HG02623 (cell line): ENCODE measurements at regions not wholly inside any gene's neighbourhood (a gene's known extent, or its start where the extent isn't known, plus 50 kb on each side); places are given as distances from the start of the nearest gene placed in this dataset.

ENCODE experiments used
- ATAC-seq: cut with Tn5 transposase; IDR thresholded peaks from one replicate; pipeline ENCODE4 v1.9.1; 2021; ENCODE audit warnings: moderate library complexity; ENCODE audit not compliant: unreplicated experiment

DNA sequence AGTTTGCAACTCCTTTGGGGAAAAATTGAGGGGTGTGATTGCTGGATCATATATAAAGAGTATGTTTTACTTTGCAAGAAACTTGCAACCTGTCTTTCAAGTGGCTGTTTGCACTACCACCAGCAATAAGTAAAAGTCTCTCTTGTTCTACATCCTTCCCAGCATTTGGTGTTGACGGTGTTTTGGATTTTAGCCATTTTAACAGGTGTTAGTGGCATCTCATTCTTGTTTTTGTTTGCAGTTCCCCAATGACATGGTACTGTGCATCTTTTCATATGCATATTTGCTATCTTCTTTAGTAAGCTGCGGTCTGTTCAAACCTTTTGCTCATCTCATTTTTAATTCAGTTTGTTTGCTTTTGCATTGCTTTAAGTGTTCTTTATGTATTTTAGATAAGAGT, 535.5 kb downstream of the LRRIQ3 start:
- ATAC-seq = no peak

DNA sequence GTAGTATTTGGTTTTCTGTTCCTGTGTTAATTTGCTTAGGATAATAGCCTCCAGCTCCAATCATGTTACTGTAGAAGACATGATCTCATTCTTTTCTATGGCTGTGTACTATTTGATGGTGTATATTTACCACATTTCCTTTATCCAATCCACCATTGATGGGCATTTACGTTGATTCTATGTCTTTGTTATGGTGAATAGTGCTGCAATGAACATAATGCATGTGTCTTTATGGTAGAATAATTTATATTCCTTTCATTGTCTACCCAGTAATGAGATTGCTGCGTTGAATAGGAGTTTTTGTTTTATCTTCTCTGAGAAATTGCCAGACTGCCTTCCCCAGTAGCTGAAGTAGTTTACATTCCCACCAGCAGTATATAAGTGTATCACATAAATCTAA, 538.8 kb downstream of the LRRIQ3 start:
- ATAC-seq = no peak

DNA sequence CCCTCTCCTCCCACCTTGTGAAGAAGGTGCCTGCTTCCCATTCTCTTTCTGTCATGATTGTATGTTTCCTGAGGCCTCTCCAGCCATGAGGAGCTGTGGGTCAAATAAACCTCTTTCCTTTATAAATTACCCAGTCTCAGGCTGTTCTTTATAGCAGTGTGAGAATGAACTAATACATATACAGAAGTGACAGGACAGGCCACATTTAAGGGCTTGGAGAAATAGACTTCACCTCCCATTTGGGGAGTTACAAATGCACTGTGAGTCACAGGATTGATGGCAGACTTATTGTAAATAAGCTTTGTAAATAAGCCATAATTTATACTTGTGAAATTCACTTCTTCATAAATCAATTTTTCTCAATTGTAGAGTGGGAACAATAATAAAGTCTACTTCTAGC, 543.3 kb downstream of the LRRIQ3 start:
- ATAC-seq = no peak

DNA sequence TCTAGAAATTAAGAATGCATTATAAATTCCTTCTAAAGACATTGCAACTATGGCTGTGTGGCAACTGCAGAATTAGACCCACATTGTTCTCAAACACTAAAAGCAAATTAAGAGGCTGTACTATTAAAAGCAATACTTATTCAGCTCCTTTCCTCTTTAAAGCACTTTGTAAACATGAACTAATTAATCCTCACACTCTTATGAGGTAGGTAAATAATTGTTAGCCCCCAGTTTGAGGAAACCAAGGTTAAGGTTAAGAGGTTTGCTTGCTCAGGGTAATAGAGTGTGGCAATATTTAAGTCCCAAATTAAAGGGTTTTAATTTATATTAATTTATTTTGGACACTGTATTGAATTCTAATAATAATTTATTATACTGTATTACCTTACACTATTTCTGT, 553.8 kb downstream of the LRRIQ3 start:
- no peak for ATAC-seq

DNA sequence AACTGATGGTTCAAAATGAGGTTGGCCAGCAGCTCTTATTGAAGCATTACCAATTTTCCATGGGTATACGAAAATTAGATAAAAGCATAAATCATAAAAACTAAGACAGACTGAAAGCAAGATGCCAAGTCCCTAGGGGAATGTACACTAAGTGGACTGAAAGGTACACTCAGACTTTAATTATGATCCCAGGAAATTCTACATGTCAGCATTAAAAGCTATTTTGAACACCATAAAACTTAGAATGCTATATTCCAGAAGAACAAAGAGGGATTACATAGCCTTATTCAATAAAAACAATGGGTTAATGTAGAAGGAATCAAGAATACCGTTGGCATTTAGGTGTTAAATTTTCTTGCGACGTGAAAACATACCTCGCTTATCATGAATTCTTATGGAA, 558.5 kb downstream of the LRRIQ3 start:
- no peak for ATAC-seq

DNA sequence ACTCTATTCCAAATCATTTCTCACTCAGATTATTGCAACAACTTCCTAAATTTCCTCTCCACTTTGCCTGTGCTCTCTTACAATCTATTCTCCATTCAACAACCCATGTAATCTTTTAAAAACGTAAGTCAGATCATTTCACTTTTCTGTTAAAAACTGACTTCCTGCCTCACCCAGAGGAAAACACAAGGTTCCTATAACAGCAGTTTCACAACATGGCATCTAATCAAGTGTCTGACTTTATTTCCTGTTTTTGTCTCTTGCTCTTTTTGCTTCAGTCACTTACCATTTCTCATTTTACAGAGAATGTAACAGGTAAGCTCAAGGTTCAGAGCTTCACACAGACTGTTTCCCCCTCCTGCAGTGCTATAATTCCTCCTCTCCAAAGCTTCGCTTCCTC, 560.7 kb downstream of the LRRIQ3 start:
- no peak for ATAC-seq

DNA sequence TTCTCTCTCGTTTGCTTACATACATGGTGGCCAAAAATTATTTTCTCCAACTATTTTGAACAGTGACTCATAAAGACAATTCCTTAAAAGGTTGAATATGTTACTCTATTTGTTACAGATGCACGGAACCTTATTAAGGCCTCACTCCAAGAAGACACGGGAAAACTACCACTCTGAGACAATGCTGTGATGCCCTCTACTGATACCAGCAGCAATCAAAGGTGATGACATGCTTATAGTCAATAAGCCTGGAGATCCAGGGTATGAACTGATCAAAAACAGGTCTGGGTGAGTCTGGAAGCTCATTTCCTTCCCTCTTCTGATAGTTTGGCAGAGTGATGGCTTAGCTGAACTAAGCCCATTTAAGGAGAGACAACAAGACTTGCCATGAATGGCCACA, 563.0 kb downstream of the LRRIQ3 start:
- ATAC-seq = no peak

DNA sequence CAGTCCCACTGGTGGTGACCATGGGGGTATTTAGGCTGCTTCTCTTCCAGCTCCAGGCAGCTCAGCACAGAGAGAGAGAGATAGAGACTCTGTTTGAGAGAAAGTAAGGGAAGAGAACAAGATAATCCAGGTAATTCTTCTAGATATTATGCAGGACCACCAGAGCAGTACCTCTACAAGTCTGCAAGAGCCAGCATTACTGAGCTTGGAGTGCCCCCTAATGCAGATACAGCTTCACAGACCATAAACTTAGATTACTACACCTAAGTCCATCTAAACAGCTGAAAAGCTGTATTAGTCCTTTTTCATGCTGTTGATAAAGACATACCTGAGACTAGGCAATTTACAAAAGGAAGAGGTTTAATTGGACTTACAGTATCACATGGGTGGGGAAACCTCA, 570.3 kb downstream of the LRRIQ3 start:
- ATAC-seq = no peak

DNA sequence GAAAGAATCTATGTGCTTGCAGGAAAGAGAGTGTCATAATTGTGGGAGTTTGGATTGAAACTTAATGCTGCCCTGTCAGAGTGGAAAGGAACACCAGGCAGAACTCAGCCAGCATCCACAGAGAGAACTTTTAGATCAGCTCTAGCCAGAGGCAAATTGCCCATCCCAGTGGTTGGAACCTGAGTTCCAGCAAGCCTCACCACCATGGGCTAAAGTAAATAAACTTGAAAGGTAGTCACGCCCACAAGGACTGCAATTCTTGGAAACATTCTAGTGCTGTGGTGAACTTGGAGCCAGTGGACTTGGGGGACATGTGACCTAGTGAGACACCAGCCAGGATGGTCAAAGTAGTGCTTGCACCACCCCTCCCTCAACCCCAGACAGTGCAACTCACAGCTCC, 571.6 kb downstream of the LRRIQ3 start:
- ATAC-seq = no peak

DNA sequence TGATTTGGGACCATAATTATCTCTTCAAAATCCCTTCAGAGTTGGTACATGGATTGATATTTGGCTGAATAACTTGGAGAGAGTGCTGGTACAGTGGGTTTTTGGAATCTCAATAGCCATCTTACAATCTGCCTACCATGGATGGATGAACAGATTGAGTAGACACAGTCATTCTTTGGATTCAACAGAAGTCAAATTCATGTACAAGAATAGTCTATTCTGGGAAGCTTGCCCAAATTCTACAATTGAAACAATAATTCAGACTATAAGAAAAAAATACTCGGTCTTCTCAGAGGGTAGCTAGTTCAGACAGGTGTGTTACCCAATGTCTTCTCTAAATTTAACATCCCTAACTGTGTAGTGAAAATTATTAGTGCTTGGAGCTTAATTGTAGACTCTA, 574.0 kb downstream of the LRRIQ3 start:
- no peak for ATAC-seq

DNA sequence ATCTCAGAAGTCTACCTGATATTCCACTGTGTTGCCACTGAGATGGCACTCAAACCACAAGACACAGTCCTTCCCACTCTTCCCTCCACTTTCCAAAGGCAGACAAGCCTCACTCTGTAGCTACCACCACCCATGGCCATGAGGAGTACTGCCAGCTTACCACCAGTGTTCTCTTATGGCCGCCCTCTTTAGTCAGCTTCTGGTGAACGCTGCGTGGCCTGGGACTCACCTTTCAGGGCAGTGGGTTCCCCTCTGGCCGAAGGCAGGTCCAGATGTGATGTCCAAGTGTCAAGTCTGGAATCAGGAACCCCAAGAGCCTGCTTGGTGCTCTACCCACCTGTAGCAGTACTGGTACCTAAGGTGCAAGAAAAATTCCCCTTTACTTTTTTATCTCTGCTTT, 580.8 kb downstream of the LRRIQ3 start:
- ATAC-seq = no peak

DNA sequence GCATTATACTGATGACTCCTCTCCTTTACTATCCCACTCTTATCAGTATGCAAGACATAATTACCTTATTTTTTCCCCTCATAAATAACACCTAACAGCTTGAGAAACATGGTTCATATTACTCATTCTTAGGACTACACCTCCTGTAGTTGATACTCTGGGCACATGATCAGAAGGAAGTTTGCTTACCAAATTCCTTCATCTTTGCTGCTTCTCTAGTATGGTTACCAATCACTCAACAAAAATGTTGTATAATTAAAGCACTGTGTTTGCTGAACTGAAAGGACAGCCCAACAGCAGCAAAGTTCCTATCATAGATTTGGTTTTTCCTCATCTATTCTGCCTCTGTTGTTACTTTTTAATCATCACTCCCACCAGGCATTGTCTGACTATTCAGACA, 586.3 kb downstream of the LRRIQ3 start:
- ATAC-seq = no peak

DNA sequence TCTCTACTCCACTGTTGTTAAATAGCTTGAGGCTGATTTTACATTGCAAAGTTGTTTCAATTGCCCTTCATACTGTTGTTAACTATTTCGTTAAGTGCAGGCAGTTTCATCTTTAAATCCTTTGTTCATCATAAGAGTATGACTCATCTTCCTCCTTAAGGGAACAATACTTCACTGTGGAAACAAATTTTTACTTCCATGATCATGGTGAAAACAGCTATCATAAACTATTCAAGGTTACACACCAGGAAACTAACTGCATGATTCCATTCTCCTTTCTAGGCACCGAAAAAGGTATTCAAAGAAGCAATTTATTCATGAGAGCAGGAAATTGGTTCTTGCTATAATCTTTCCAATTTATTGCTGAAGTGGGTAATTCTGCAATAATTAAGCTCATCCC, 593.2 kb downstream of the LRRIQ3 start:
- no peak for ATAC-seq

DNA sequence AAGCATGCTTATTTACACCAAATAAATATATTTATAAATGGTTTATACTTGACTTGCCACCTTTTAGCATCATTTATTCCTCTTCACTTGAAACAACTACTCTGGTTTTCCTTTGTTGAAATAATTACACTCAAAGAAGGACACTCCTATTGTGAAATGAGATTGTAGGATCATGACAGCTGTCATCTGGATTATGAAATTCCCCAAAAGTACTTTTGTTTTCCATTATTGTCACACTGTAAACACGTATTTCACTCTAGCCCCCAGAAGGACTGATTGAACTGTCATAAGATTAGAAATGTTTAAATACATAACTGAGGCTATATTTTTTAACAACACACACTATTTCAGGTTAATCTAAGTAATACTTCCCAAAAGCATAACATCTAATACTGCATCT, 593.8 kb downstream of the LRRIQ3 start:
- no peak for ATAC-seq

DNA sequence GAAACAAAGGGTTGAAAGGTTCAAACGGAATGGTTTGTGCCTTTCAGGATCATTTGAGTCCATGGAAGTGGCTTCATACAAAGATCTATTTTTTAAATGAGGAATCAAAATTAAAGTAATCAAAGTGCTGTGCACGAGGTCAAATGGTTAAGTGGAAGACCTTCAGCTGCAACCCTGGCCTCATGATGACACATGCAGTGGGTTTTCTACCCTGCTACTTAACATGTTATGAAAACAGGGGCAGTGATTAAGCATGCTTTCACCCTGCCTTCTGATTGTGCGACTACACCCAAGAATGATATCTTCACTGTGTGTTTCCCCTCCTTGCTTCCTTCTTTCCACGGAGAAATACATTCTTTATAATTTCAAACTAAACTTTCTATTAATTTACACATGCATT, 604.2 kb downstream of the LRRIQ3 start:
- no peak for ATAC-seq

DNA sequence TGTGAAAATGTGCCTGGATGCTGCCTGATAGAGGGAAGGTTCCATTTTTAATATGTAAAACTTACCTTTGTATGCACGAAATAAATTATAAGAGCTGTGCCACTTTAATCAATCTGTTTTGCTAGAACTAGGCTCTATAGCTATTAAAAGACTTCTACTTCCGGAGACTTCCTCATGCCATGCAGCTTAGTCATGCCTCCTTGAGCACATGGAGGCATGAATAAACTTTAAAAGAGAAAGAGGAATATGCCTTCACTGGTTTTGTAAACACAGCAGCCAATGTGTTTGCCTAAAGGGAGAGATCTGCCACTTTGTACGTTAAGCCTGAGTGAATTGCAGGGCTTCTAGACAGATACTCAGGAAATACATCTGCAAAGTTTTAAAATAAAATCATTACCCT, 604.6 kb downstream of the LRRIQ3 start:
- no peak for ATAC-seq

DNA sequence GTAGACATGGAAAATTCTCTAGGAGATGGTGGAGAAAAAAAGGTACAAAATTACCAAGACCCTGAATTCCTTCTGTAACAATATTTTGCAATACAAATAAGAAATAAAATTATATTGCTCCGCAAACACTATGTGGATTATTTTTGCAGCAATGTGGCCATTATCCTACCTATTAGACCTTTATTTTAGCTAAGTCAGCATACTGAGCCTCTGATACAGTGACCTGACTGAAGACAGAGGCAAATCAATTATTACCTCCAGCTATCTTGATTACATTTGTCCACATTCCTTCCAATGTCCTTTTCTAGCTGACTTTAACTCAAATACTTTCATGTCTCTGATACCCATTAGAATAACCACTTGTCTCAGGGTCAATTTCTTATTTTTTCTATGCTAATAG, 610.9 kb downstream of the LRRIQ3 start:
- no peak for ATAC-seq

DNA sequence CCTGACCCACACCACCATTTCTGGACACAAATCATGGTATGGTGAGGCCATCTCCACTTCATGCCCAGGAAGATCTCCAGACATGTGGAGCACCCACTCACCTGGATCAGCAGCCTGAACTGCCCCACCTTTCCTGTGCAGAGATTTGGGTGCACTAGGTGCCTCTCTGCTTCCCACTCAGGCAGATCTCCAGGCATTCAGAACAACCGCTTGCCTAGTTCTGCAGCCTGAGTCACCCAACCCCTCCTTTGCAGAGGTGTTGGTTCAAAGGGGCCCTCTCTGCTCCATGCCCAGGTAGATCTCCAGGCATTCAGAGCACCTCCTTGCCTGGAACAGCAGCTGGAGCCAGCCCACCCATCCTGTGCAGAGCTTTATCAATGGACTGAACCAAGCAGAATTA, 620.8 kb downstream of the LRRIQ3 start:
- no peak for ATAC-seq

DNA sequence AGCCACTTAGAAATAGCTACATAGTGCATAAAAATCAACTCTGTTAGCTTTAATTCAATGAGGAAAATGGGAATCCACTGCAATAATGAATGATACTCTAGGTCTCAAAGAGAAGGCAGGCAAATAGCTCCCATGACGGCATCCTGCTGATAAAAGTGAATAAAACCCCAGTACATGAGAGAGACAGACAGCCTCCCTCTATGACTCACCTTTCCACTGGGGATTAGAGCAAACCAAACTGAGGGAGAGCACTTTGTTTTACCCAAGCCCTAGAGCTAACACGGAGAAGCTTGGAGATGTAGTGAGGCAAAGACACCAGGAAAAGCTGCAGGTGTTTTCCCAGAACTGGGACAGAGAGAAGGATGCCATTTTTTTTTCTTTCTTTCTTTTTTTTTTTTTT, 621.9 kb downstream of the LRRIQ3 start:
- ATAC-seq = no peak

DNA sequence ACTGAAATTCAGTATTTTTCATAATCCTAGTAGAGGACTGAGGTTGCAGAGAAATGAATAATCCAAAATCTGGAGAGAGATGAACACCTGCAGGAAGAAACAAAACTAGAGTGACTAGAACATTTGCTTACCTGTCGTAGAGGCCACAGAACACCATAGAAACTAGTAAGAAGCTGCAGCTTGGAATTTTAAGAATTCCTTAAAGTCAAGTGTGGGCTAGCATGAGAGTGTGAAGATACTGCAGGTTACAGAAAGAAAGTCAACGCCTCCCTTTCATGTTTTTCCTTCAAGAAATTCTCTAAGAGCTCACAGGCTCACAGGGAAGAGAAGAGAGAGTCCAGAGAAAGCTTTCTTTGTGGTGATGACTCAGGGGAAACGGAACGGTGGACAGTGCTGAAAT, 633.7 kb downstream of the LRRIQ3 start:
- no peak for ATAC-seq

DNA sequence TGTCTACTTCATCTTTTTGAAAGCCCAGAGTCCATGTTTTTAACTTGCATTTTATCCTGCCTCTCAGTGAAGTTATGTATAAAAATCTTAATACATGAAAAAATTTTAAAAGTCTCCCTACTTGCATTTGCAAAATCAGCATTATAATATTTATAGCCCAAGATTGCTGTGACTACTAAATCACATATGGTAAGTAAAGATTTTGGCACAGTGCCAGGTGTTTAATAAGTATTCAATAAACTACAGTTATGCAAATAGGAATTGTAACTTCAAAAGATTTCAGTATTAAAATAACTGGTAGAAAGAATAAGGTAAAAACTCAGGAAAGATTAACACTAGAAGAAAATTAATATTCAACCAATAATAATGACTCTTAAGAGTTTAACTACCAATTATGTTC, 641.7 kb downstream of the LRRIQ3 start:
- ATAC-seq = no peak

DNA sequence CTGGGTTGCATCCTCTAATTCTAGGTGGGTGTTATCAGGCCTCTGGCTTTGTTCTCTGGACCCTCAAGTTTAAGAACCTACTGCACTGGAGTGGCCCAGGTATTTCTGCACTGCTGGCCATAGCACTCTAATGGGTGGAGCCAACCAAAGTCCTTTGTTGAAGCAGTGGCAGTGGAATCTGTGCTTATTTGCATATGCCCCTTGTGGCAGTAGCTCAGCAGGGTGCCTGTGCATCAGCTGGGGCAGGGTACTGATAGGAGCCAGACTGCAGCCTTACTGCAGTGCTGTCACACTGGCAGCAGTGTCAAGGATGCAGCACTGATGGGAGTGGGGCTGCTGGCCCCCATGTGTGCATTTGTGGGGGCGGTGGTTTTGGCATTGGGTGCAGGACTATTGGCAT, 660.6 kb downstream of the LRRIQ3 start:
- no peak for ATAC-seq

DNA sequence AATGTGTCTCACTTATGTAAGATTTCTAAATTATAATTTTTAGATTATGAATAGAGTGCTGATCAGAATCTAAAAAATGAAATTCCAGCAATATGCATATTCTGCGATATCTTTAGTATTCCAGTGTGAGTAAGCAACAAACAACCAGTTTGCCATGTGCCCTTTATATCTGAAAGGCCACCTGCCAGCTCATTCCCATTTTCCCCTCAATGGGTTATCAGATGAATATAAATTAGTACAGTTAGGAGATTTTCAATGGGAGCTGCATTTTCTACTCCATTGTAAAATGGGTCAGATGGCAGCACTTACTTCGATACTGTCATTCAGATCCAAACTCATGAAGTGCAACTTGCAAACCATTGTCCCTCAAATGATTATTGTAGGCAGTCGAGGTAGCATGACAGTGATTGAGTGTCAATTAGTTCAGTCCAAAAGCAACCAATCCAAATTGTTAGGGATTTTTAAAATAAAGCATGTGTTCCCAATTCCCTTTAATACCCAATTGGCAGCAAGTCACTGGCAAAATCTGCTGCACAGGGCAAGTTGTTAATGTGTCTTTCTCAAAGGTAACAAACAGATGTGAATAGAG, 680.3 kb downstream of the LRRIQ3 start:
- ATAC-seq = no peak

DNA sequence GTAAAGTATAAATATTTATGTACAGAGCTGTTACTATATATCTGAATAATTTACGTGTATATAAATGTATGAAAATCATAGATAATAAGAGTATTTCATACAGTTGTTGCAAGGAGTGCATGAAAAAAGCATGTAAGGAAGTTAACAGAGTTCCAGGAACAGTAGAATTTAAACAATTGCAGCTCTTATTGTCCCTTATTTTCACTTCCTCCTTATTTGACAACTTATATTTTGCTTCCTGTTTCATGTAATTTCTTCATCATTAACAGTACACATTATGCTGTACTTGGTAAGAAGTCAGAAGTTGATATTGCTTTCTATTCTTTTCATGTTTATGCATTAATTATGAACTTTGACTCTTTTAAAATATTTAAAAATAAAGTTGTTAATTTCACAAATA, 681.5 kb downstream of the LRRIQ3 start:
- no peak for ATAC-seq
